NB4 (cell line): ENCODE measurements at regions not wholly inside any gene's neighbourhood (a gene's known extent, or its start where the extent isn't known, plus 50 kb on each side); places are given as distances from the start of the nearest gene placed in this dataset.
A peak's percentile ranks its signal among the peaks of the same experiment; 100 is the strongest.

Experiments used
- DNase-seq: peaks from one replicate; pipeline ENCODE4 v3.0.0; 2010; ENCODE audit warnings: low read depth
- H3K4me3 ChIP-seq: one replicate; pipeline ENCODE4 v1.5.1; 2011; ENCODE audit warnings: mild to moderate bottlenecking, low read depth, low read length, moderate library complexity
- CTCF ChIP-seq: IDR thresholded peaks from one replicate; pipeline ENCODE4 v1.5.1; 2012; ENCODE audit warnings: low read depth, low read length
- MAX ChIP-seq: IDR thresholded peaks from 2 replicates; pipeline ENCODE4 v1.6.1; 2011; ENCODE audit warnings: low read depth, low read length
- MYC ChIP-seq: IDR thresholded peaks from 2 replicates; pipeline ENCODE4 v1.6.1; 2011; ENCODE audit warnings: low read depth, low read length
- POLR2A ChIP-seq: IDR thresholded peaks from 2 replicates; pipeline ENCODE4 v1.6.1; 2011; ENCODE audit warnings: mild to moderate bottlenecking; ENCODE audit not compliant: insufficient read length; ENCODE audit errors: extremely low read depth

- DNase-seq, result no peak
- no peak overlapping the region for H3K4me3 ChIP-seq
- no peak for TF ChIP-seq POLR2A
- no peak for TF ChIP-seq CTCF
- TF ChIP-seq MAX, result no peak
- TF ChIP-seq MYC, result no peak
These were observed 214.5 kb upstream of the S100G start for GRCh38 chrX:16435399-16435986.

- TF ChIP-seq POLR2A (no peak), CTCF (peak; percentile 42)
- H3K4me3 ChIP-seq, result no peak overlapping the region
- DNase-seq, result peak; percentile 56
These were observed 213.4 kb upstream of the S100G start for GRCh38 chrX:16436348-16437188.

- H3K4me3 ChIP-seq, result no peak overlapping the region
- DNase-seq, result no peak
- TF ChIP-seq CTCF (no peak), MAX (no peak), MYC (no peak), POLR2A (no peak)
These were observed 209.5 kb upstream of the S100G start for GRCh38 chrX:16440446-16440845.

- no peak for TF ChIP-seq POLR2A
- no peak for TF ChIP-seq MAX
- TF ChIP-seq CTCF, result no peak
- TF ChIP-seq MYC, result no peak
- H3K4me3 ChIP-seq, result no peak overlapping the region
- no peak for DNase-seq
These were observed 205.6 kb upstream of the S100G start for GRCh38 chrX:16444353-16444752.

GRCh38 chrX:16445166-16445752 is 204.7 kb upstream of the S100G start:
- no peak overlapping the region for H3K4me3 ChIP-seq
- TF ChIP-seq CTCF, result peak; percentile 67
- TF ChIP-seq MAX, result no peak
- DNase-seq, result peak; percentile 42

- no peak for DNase-seq
- no peak for TF ChIP-seq MAX
- no peak for TF ChIP-seq POLR2A
- TF ChIP-seq CTCF, result no peak
- no peak for TF ChIP-seq MYC
- no peak overlapping the region for H3K4me3 ChIP-seq
These were observed 198.6 kb upstream of the S100G start for GRCh38 chrX:16451334-16451733.
